ENCODE measurements at regions not wholly inside any gene's neighbourhood (a gene's known extent, or its start where the extent isn't known, plus 50 kb on each side); places are given as distances from the start of the nearest gene placed in this dataset.

DNA sequence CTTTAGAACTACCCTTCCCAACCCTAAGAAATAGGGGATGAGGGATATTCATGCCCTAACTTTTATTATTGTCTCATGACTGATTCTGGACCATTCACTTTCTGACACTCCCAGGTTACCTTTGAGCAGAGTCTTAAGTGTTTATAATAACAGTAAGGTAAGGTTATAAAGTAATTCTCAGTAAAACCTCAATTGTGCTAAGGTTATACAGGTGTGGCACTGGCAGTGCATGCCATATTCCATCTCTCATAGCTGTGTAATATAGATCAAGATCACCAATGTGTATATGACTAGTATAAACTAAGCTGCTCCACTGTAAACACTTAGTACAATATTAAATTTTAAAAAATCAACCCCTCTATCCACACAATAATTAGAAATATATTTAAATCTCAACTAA is 89.1 kb downstream of the KCNJ2 start:
- TF ChIP-seq TAF1 (IDR thresholded peaks at IDR 0.05; ENCODE audit: low read depth) (no peak), CREB1 (IDR thresholded peaks at IDR 0.05; ENCODE audit: low read depth) (no peak), EP300 (IDR thresholded peaks at IDR 0.05; ENCODE audit: borderline replicate concordance) (no peak), YY1 (IDR thresholded peaks at IDR 0.05; ENCODE audit: low read depth) (no peak), ZBTB7A (IDR thresholded peaks at IDR 0.05; ENCODE audit: low read depth) (no peak), FOXM1 (IDR thresholded peaks at IDR 0.05; ENCODE audit: borderline replicate concordance, low read depth) (no peak), RAD21 (IDR thresholded peaks at IDR 0.05; ENCODE audit: low read depth) (no peak), EGR1 (IDR thresholded peaks at IDR 0.05) (no peak), CEBPB (IDR thresholded peaks at IDR 0.05) (no peak), TCF12 (IDR thresholded peaks at IDR 0.05; ENCODE audit: low read depth) (no peak)
- TF ChIP-seq, protein P1, sequence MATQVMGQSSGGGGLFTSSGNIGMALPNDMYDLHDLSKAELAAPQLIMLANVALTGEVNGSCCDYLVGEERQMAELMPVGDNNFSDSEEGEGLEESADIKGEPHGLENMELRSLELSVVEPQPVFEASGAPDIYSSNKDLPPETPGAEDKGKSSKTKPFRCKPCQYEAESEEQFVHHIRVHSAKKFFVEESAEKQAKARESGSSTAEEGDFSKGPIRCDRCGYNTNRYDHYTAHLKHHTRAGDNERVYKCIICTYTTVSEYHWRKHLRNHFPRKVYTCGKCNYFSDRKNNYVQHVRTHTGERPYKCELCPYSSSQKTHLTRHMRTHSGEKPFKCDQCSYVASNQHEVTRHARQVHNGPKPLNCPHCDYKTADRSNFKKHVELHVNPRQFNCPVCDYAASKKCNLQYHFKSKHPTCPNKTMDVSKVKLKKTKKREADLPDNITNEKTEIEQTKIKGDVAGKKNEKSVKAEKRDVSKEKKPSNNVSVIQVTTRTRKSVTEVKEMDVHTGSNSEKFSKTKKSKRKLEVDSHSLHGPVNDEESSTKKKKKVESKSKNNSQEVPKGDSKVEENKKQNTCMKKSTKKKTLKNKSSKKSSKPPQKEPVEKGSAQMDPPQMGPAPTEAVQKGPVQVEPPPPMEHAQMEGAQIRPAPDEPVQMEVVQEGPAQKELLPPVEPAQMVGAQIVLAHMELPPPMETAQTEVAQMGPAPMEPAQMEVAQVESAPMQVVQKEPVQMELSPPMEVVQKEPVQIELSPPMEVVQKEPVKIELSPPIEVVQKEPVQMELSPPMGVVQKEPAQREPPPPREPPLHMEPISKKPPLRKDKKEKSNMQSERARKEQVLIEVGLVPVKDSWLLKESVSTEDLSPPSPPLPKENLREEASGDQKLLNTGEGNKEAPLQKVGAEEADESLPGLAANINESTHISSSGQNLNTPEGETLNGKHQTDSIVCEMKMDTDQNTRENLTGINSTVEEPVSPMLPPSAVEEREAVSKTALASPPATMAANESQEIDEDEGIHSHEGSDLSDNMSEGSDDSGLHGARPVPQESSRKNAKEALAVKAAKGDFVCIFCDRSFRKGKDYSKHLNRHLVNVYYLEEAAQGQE (IDR thresholded peaks at IDR 0.05; ENCODE audit: low read depth) = no peak
- TF ChIP-seq, protein P2, sequence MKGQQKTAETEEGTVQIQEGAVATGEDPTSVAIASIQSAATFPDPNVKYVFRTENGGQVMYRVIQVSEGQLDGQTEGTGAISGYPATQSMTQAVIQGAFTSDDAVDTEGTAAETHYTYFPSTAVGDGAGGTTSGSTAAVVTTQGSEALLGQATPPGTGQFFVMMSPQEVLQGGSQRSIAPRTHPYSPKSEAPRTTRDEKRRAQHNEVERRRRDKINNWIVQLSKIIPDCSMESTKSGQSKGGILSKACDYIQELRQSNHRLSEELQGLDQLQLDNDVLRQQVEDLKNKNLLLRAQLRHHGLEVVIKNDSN (IDR thresholded peaks at IDR 0.05) = no peak
